ENCODE measurements at regions not wholly inside any gene's neighbourhood (a gene's known extent, or its start where the extent isn't known, plus 50 kb on each side); places are given as distances from the start of the nearest gene placed in this dataset.
"Not testable (repeated sequence)": the region's sequence is repeated elsewhere in the genome, so short reads cannot be mapped to it uniquely, and the experiment has no call there.

- DNase-seq = no peak
These were observed 681.6 kb upstream of the SEMA6D start for GRCh38 chr15:47035475-47036406.

DNA sequence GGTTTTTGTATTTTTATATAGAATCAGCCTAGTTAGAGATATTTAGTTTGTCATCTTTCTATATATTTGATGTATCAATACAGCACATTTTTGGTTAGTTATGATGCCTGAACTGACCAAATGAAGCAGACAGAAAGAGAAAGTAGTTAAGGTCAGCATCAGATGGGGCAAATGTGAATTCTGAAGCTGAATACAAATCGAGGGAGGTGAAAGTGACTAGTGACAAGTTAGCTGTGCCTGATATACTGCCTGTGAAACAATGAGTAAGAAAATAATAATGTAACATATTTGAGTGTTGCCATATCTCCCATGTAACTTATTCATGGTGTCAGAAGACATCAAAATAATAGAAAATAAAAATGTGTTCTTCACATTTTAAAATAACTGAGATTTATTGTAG, 680.3 kb upstream of the SEMA6D start:
- no peak for DNase-seq

GRCh38 chr15:47039225-47039624, 678.1 kb upstream of the SEMA6D start:
- no peak for DNase-seq

DNA sequence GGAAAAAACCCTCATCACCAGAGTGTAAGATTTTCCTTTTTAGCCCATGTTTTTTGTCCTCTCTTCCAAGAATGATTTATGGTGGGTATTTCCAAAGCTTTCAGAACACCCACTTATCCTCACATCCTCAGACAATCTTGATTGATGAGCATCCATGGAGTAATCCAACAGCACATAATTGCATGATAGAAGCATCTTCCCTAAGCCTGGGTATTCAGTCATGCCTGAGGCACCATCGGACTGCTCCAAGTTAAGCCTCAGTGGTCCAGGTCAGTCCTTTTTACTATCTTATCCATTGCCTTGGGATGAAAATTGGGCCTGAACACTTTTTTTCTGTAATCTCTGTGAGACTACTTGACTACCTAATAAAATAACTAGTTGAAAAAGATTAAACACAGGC, 676.0 kb upstream of the SEMA6D start:
- no peak for DNase-seq

DNA sequence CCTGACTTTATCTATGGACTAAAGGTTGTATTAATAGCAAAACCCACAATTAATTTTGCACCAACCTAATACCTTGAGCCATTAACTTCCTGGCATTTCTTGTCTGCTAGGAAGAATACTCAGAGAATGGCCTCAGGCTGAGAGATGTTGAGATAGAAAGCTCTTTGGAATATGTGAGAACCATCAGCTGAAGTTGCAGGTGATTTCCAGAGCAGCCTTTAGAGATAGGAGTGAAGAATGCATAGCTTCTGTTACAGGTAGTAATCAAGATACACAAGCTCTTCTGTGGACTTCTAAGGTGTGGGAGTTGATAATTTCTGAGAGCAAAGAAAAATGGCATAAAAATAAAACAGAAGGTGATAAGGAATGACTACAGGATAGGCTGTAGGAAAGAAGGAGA, 669.3 kb upstream of the SEMA6D start:
- DNase-seq = not testable (repeated sequence)

DNA sequence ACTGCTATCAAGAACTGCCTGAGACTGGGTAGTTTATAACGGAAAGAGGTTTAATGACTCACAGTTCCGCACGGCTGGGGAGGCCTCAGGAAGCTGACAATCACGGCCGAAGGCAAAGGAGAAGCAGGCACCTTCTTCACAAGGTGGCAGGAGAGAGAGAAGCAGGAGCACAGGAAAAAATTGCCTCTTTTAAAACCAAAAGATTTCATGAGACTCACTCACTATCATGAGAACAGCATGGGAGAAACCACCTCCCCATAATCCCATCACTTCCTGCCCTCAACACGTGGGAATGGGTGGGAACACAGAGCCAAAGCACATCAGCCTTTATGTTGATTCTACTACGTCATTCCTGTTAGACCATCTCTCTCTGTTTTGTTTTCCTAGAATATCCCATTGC, 650.9 kb upstream of the SEMA6D start:
- no peak for DNase-seq

DNA sequence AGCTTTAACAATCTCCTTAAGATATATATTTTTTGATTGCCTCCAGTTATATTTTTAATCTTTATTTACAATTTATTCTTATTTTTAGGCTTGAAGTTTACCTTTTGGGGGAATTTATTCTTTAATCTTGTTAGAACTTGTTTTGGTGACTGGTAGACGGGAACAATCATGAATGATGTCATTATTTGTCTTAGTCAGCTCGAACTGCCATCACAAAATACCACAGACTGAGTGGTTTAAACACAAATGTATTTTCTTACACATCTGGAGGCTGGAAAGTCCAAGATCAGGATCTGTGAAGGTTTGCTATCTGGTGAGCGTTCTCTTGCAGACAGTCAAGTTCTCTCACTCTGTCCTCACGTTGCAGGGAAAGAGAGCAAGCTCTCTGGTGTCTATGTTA, 639.5 kb upstream of the SEMA6D start:
- DNase-seq = not testable (repeated sequence)

DNA sequence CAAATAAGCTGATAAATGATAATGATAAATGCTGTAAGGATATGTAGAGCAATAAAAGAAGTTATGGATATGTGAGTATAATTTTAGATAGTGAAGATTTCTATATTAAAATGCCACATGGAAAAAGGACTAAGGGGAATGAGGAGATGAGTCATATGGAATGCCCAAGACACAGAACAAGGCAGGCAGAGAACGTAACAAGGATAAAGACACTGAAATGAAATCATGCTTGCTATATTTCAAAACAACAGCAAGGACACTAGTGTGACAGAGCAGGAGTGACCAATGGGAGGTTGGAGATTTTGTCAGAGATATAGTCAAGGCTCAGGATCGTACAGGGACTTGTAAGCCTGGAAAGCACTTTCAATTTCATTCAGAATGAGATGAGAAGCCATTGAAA, 621.5 kb upstream of the SEMA6D start:
- DNase-seq = no peak

GRCh38 chr15:47098526-47098925, 618.8 kb upstream of the SEMA6D start:
- not testable (repeated sequence) for DNase-seq

GRCh38 chr15:47099801-47100200, 617.5 kb upstream of the SEMA6D start:
- not testable (repeated sequence) for DNase-seq

GRCh38 chr15:47108800-47109199, 608.5 kb upstream of the SEMA6D start:
- DNase-seq = not testable (repeated sequence)

GRCh38 chr15:47116698-47117097, 600.6 kb upstream of the SEMA6D start:
- no peak for DNase-seq

GRCh38 chr15:47119349-47119748, 598.0 kb upstream of the SEMA6D start:
- DNase-seq = no peak

DNA sequence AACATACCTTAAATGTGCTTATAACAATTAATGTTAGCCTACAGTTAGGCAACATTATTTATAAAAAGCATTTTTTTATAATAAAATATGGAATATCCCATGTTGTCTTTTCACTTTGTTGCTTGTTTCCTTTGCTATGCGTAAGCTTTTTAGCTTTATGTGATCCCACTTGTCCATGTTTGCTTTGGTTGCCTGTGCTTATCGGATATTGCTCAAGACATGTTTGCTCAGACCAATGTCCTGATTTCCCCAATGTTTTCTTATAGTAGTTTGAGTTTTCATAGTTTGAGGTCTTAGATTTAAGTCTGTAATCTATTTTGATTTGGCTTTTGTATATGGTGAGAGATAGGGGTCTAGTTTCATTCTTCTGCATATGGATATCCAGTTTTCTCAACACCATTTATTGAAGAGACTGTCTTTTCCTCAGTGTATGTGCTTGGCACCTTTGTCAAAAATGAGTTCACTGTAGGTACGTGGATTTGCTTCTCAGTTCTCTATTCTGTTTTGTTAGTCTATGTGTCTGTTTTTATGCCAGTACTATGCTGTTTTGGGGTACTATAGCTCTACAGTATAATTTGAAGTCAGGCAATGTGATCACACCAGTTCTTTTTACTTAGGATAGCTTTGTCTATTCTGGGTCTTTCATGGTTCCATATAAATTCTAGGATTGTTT, 592.7 kb upstream of the SEMA6D start:
- no peak for DNase-seq

DNA sequence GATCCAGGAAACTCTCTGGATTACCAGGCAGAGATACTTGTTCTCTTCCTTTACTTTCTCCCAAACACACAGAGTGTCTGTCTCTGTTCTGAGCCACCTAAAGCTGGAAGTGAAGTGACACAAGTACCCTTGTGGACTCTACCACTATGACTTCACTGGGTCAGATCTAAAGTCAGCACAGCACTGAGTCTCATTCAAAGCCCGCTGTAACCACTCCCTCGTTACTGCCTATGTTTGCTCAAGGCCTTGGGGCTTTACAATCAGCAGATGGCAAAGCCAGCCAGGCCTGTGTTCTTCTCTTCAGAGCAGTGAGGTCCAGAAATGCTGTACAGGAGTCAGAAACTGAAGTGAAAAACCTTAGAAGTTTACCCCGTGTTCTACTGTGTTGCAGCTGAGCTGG, 588.3 kb upstream of the SEMA6D start:
- DNase-seq = no peak

DNA sequence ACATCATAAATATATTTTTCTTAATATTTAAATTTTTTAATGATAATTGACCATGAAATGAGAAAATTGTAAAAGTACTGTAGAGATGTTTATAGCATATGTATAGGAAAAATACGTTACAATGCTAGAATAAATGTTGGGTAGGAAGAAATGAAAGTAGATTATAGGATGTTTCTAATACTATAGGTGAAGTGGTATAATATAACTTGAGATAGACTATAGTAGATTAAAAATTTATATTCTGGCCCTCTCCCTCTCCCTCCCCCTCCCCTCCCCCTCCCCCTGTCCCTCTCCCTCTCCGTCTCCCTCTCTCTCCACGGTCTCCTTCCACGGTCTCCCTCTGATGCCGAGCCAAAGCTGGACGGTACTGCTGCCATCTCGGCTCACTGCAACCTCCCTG, 585.9 kb upstream of the SEMA6D start:
- not testable (repeated sequence) for DNase-seq

DNA sequence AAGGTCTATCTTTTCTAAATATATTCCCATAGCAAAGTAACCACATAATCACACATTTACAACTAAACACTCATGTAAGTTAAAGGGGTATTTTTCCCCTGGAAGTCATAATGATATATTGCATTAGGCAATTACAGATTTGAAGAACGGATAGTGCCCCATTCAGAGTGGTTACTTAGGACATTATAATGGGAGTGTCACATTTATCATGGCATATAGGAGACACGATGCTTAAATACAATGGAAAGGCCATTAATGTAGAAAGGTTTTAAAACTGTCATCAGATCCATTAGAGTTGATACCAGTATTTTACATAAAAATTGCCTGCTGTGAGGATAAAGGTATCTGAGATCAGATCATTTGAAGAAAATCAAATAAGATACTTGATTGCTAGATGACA, 582.0 kb upstream of the SEMA6D start:
- peak; percentile 2 for DNase-seq

DNA sequence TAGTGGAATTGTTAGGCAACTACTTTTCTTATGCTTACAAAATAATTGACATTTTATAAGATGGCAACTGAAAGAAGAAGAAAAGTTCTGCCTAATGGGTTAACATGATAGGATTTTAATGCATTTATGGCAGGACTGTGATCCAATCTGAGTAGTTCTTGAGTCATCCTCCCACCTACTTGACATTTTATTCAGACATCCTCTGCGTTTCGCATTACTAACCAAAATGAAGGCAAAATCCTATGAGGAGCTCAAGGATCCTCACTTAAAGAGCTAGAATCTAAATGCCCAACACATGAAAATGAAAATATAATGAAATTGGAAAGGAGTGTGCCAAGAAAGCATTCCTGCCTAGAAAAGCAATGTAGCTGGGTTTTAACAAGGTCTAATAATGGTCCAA, 581.1 kb upstream of the SEMA6D start:
- DNase-seq = no peak

GRCh38 chr15:47139965-47140364, 577.3 kb upstream of the SEMA6D start:
- DNase-seq = no peak

- no peak for DNase-seq
These were observed 559.5 kb upstream of the SEMA6D start for GRCh38 chr15:47157827-47158226.

- no peak for DNase-seq
These were observed 558.7 kb upstream of the SEMA6D start for GRCh38 chr15:47158573-47158972.

DNA sequence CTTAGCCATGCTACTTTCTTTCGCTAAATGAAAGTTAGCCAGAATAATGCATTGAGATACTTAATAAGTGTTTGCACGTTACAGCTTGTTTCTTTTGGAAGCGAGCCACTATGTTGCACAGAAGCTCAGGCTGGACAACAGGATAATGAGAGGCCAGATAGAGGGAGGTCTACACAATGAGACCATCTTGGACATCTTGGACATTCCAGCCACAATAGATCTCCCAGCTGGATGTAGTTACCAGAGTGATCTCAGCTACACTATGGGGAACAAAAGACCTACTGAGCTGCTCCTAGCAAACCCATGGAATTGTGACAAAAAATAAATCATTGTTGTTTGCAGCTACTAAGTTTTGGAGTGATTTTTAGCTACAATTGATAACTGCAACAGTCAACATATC, 540.1 kb upstream of the SEMA6D start:
- no peak for DNase-seq

DNA sequence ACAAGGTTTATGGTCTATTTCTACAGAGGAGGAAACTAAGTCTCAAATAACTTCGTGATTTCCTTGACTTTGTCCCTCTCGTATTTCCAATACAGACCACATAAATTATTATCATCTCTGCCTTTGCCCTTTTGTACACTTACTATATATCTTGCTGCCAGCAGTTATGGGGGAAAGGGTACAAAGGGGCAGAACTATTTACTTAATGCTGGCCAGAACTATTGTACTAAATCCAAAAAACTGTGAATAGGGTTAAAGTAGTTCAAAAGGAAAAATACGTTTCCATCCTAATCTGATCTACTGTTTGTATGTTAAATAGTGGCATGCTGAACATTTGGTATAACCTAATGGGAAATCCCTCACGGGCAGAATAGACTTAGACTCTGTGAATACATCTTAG, 537.3 kb upstream of the SEMA6D start:
- no peak for DNase-seq

- no peak for DNase-seq
These were observed 534.5 kb upstream of the SEMA6D start for GRCh38 chr15:47182818-47183217.

All from NCI-H146 (cell line).